ENCODE measurements at regions not wholly inside any gene's neighbourhood (a gene's known extent, or its start where the extent isn't known, plus 50 kb on each side); places are given as distances from the start of the nearest gene placed in this dataset.

DNA sequence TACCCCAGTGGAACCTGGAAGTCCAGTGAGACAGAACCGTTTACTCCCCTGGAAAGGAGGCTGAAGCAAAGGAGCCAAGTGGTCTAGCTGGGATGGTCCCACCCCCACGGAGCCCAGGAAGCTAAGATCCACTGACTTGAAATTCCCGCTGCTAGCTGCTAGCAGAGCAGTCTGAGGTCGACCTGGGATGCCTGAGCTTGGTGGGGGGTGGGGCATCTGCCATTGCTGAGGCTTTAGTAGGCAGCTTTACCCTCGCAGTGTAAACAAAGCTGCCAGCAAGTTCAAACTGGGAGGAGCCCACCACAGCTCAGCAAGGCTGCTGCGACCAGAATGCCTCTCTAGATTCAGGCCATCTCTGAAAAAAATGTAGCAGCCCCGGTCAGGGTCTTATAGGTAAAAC, 437.0 kb downstream of the SUCLA2 start:
- no peak overlapping the region for H3K4me3 ChIP-seq (ENCODE audit: low read depth, low read length)
- TF ChIP-seq, protein P1, sequence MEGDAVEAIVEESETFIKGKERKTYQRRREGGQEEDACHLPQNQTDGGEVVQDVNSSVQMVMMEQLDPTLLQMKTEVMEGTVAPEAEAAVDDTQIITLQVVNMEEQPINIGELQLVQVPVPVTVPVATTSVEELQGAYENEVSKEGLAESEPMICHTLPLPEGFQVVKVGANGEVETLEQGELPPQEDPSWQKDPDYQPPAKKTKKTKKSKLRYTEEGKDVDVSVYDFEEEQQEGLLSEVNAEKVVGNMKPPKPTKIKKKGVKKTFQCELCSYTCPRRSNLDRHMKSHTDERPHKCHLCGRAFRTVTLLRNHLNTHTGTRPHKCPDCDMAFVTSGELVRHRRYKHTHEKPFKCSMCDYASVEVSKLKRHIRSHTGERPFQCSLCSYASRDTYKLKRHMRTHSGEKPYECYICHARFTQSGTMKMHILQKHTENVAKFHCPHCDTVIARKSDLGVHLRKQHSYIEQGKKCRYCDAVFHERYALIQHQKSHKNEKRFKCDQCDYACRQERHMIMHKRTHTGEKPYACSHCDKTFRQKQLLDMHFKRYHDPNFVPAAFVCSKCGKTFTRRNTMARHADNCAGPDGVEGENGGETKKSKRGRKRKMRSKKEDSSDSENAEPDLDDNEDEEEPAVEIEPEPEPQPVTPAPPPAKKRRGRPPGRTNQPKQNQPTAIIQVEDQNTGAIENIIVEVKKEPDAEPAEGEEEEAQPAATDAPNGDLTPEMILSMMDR (IDR thresholded peaks at IDR 0.05; ENCODE audit: borderline replicate concordance, insufficient read depth, low read depth, low read length) = no peak

DNA sequence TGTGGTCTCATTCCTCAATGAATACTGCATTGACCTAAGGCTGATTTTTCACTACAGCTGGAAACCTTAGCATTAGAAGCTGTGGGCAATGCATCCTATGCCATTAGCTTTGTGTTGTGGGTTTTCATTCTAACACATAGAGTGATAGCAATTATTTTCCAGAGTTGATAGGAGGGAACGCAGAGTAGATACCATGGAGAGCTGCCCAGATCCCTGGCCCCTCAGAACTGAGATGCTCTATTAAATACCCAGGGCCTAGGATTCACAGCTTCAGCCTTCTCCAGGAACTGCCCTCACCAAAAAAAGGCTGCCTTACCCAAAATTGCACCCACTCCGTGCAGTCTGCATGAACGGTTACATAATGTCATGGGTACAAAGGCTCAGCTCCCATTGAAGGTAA, 444.4 kb downstream of the SUCLA2 start:
- TF ChIP-seq, protein P1 (IDR thresholded peaks at IDR 0.05; ENCODE audit: borderline replicate concordance, insufficient read depth, low read depth, low read length) = no peak
- H3K4me3 ChIP-seq (ENCODE audit: low read depth, low read length) = no peak overlapping the region

DNA sequence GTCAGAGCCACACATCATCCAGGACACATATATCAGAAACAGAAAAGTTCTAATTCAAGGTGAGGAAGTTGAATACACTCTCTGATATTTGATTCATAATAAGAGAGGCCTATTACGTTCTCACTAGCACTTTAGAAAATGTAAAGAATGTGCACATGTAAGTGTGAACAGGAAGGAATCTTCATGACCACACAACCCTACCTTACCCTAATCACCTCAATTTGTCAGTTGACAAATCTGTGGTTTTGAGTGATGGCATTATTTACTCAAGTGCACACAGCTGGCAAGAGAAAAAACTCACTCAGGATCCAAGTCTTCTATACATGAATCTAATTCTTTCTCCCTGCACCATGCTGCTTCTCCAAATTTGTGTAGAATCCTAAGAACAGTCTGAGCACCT, 445.8 kb downstream of the SUCLA2 start:
- no peak overlapping the region for H3K4me3 ChIP-seq (ENCODE audit: low read depth, low read length)

DNA sequence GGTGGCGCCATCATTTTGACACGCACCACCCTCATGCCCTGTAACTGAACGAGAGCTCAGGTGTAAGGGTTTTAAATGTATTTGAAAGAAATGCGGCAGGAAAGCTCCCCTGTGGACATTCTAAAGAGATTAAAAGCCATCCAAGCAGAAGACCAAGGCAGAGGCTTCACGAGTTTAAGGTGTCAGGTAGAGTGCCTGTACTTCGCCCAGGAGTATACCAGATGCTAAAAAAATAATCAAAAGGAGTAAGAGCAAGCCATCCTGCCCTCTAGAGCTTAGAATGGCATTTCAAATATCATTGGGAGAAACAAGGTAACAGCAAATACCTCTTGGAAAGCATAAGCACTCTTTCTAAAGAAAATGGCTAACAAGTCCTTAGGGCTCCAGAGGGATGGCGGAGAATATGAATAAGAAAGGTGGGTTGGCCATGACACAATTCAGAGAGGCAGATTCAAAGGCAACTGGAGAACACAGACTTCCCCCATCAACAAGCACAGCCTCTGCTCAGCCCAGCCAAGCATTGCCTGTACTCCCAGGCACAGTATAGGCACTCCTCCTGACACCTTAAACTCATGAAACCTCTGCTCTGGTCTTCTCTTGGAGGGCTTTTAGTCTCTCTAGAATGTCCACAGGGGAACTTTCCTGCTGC, 447.6 kb downstream of the SUCLA2 start:
- no peak overlapping the region for H3K4me3 ChIP-seq (ENCODE audit: low read depth, low read length)
- TF ChIP-seq, protein P1 (IDR thresholded peaks at IDR 0.05; ENCODE audit: borderline replicate concordance, insufficient read depth, low read depth, low read length) = no peak

More for the DNA sequence above, 445.8 kb downstream of the SUCLA2 start:
- TF ChIP-seq, protein P1 (IDR thresholded peaks at IDR 0.05; ENCODE audit: borderline replicate concordance, insufficient read depth, low read depth, low read length) = no peak

DNA sequence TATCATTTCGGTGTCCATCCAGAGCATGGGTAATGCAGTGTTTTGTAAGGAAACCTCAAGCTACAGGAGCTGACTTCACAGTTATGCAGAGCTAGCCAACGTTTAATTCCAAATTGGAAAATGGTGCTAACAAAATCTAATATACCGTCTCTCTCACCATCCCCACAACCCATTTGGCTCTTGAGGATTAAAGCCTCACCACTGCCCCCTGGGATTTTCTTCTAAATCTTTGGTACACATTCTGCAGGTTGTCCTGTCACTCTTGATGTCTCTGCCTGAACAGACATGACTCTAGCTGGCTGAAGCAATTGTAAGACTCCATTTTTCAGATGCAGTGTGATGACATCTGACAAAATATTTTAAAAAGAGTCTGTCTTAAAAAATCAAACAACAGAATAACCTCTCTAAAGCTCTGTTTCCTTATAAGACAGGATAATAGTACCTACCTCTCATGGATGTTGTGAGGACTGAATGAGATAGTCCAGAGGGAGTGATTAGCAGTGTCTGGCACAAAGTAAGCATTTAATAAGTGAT, 451.8 kb downstream of the SUCLA2 start:
- TF ChIP-seq, protein P1 (IDR thresholded peaks at IDR 0.05; ENCODE audit: borderline replicate concordance, insufficient read depth, low read depth, low read length) = no peak
- no peak overlapping the region for H3K4me3 ChIP-seq (ENCODE audit: low read depth, low read length)

DNA sequence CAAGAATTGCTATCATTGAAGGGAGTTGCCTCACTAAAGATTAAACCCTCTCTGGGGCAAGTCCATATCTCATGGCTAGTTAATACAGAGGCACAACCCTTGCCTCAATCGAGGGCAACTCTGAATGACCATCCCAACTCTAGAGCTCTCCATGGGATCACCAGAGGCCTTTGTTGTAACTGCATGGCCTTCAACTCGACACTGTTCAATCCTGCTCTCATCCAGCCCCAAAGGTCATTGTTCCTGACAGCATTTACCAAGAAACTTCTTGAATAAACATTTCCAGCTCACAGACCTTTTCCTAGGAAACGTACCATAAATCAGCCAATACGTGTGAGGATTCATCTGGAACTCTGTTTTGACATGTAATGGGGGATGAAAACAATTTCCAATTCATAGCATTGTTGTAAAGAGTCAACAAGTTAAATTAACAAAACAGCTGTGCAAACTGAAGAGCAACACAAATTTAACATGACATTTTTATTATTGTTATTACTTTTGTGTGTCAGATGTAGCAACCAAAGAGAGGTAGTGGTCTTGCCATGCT, 452.7 kb downstream of the SUCLA2 start:
- TF ChIP-seq, protein P1 (IDR thresholded peaks at IDR 0.05; ENCODE audit: borderline replicate concordance, insufficient read depth, low read depth, low read length) = no peak

More for the DNA sequence above, 452.7 kb downstream of the SUCLA2 start:
- H3K4me3 ChIP-seq (ENCODE audit: low read depth, low read length) = no peak overlapping the region

All from GM12875 (cell line).